Esophagus muscularis mucosa (tissue), 4 donors: ENCODE measurements at regions not wholly inside any gene's neighbourhood (a gene's known extent, or its start where the extent isn't known, plus 50 kb on each side); places are given as distances from the start of the nearest gene placed in this dataset.

Experiments used
- DNase-seq: peaks from one replicate; pipeline ENCODE4 v3.0.0-alpha.2; 2017; ENCODE audit errors: extremely low spot score
- H3K27ac ChIP-seq, 4 donors: fragments of 200-600 bp; sonication (generic); replicated peaks in 1 of 4; 1 replicate in 3 of 4; 2 replicates in 1 of 4; pipeline ENCODE4 v1.5.1; 2016 to 2019; ENCODE audit warnings: mild to moderate bottlenecking in 1 of 4
- H3K27me3 ChIP-seq, 4 donors: fragments of 200-600 bp; sonication (generic); one replicate each; pipeline versions ENCODE4 v1.5.1 to v1.6.0; 2016 to 2019
- H3K36me3 ChIP-seq, 4 donors: fragments of 200-600 bp; sonication (generic); one replicate each; pipeline ENCODE4 v1.5.1; 2016 to 2019
- H3K4me1 ChIP-seq, 4 donors: fragments of 200-600 bp; sonication (generic); one replicate each; pipeline ENCODE4 v1.5.1; 2016 to 2019
- H3K4me3 ChIP-seq, 4 donors: fragments of 200-600 bp; sonication (generic); 1 replicate in 2 of 4; 2 replicates in 2 of 4; pipeline ENCODE4 v1.5.1; 2016 to 2019; ENCODE audit warnings: mild to moderate bottlenecking in 4 of 4, moderate library complexity in 1 of 4
- H3K9me3 ChIP-seq, 4 donors: fragments of 200-600 bp; sonication (generic); 1 replicate in 3 of 4; 2 replicates in 1 of 4; pipeline ENCODE4 v1.5.1; 2016 to 2019
- CTCF ChIP-seq, 3 experiments: fragments of 200-600 bp in 2 of 3; fragments of 450-650 bp in 1 of 3; sonication (generic) in 2 of 3; IDR thresholded peaks; one replicate each; pipeline ENCODE4 v1.5.1; 2017 to 2019; ENCODE audit warnings: antibody characterized with exemption in 3 of 3, mild to moderate bottlenecking in 2 of 3, moderate library complexity in 1 of 3
- EP300 ChIP-seq: sonication (generic); formaldehyde crosslinking; IDR thresholded peaks from one replicate; pipeline ENCODE4 v1.6.1; 2017; ENCODE audit warnings: antibody characterized with exemption
- POLR2A ChIP-seq: fragments of 450-650 bp; IDR thresholded peaks from one replicate; pipeline ENCODE4 v1.6.1; 2017; ENCODE audit warnings: antibody characterized with exemption, moderate library complexity, mild to moderate bottlenecking, low read depth
- POLR2AphosphoS5 ChIP-seq, 2 donors: sonication (generic); formaldehyde crosslinking; IDR thresholded peaks; one replicate each; pipeline ENCODE4 v1.6.1; 2017; ENCODE audit warnings: antibody characterized with exemption in 2 of 2
- WGBS: methylation state at CpG from one replicate; pipeline ENCODE4 v1.1.5; 2018; 5-methylcytosine and 5-hydroxymethylcytosine counted together
- intact Hi-C: fragments of 100-400 bp; cut with DNase I; formaldehyde crosslinking; loops from one replicate; pipeline ENCODE4 v1.15.1; 2023

- no peaks in the 10 kb centered on the region for H3K27me3 ChIP-seq
- H3K9me3 ChIP-seq = peaks cover 0 to 10% (median 6%) of the 10 kb centered on the region in 4 donors
- no peak overlapping the region for H3K27ac ChIP-seq
- TF ChIP-seq POLR2A (no peak), EP300 (no peak), POLR2AphosphoS5 (IDR thresholded peaks at IDR 0.05) (no peak), CTCF (IDR thresholded peaks at IDR 0.05) (no peak)
- H3K4me1 ChIP-seq = no peaks in the 10 kb centered on the region
- intact Hi-C loops = no loop called here
- no peak for DNase-seq
- no peak overlapping the region for H3K4me3 ChIP-seq
- no peaks in the 10 kb centered on the region for H3K36me3 ChIP-seq
Observed at GRCh38 chr5:108650997-108651396, 96.7 kb upstream of the FER start.

- no peaks in the 10 kb centered on the region for H3K27me3 ChIP-seq
- H3K4me1 ChIP-seq = no peaks in the 10 kb centered on the region
- intact Hi-C loops = no loop called here
- H3K4me3 ChIP-seq = no peak overlapping the region
- DNase-seq = no peak
- no peak overlapping the region for H3K27ac ChIP-seq
- no peaks in the 10 kb centered on the region for H3K36me3 ChIP-seq
- no peak for TF ChIP-seq POLR2A
- TF ChIP-seq EP300 = no peak
- TF ChIP-seq CTCF (IDR thresholded peaks at IDR 0.05) = no peak
- TF ChIP-seq POLR2AphosphoS5 (IDR thresholded peaks at IDR 0.05) = no peak
- 69% methylated on average over 1 of the region's 1 CpG for WGBS
- H3K9me3 ChIP-seq = peaks cover 0 to 10% (median 6%) of the 10 kb centered on the region in 4 donors
Observed at GRCh38 chr5:108649646-108650045, 98.1 kb upstream of the FER start.

GRCh38 chr5:108649106-108649505 is 98.6 kb upstream of the FER start:
- H3K36me3 ChIP-seq = no peaks in the 10 kb centered on the region
- no peak for DNase-seq
- no peaks in the 10 kb centered on the region for H3K27me3 ChIP-seq
- TF ChIP-seq CTCF (IDR thresholded peaks at IDR 0.05) (no peak), POLR2A (no peak)
- no peaks in the 10 kb centered on the region for H3K4me1 ChIP-seq
- WGBS = 90% methylated on average over 1 of the region's 1 CpG
- intact Hi-C loops = no loop called here
- no peak overlapping the region for H3K4me3 ChIP-seq
- no peak overlapping the region for H3K27ac ChIP-seq
- peaks cover 0 to 10% (median 6%) of the 10 kb centered on the region in 4 donors for H3K9me3 ChIP-seq

GRCh38 chr5:108642170-108642906 is 105.4 kb upstream of the FER start:
- DNase-seq = no peak
- intact Hi-C loops = no loop called here
- Histone ChIP-seq H3K9me3 (peaks cover 0 to 3% (median 1%) of the 10 kb centered on the region in 4 donors), H3K4me3 (peak overlapping the region in 1 of 4 donors; percentile 18), H3K27ac (no peak overlapping the region), H3K27me3 (no peaks in the 10 kb centered on the region), H3K36me3 (no peaks in the 10 kb centered on the region), H3K4me1 (peaks cover 4 to 5% (median 4%) of the 10 kb centered on the region in 4 donors)
- 24% methylated on average over 4 of the region's 4 CpGs for WGBS
- TF ChIP-seq CTCF (IDR thresholded peaks at IDR 0.05) (peak; percentile 51 to 77 (median 57)), EP300 (no peak), POLR2AphosphoS5 (IDR thresholded peaks at IDR 0.05) (no peak), POLR2A (no peak)

- H3K4me1 ChIP-seq = peaks cover 4 to 5% (median 4%) of the 10 kb centered on the region in 4 donors
- intact Hi-C loops = no loop called here
- no peak overlapping the region for H3K4me3 ChIP-seq
- H3K27me3 ChIP-seq = no peaks in the 10 kb centered on the region
- 87% methylated on average over 1 of the region's 1 CpG for WGBS
- no peak for TF ChIP-seq POLR2AphosphoS5 (IDR thresholded peaks at IDR 0.05)
- no peak for TF ChIP-seq CTCF (IDR thresholded peaks at IDR 0.05)
- TF ChIP-seq EP300 = no peak
- no peak for TF ChIP-seq POLR2A
- H3K27ac ChIP-seq = no peak overlapping the region
- no peaks in the 10 kb centered on the region for H3K9me3 ChIP-seq
- H3K36me3 ChIP-seq = no peaks in the 10 kb centered on the region
- DNase-seq = no peak
Observed at GRCh38 chr5:108641596-108641995, 106.1 kb upstream of the FER start.
